ENCODE measurements at regions not wholly inside any gene's neighbourhood (a gene's known extent, or its start where the extent isn't known, plus 50 kb on each side); places are given as distances from the start of the nearest gene placed in this dataset.

DNA sequence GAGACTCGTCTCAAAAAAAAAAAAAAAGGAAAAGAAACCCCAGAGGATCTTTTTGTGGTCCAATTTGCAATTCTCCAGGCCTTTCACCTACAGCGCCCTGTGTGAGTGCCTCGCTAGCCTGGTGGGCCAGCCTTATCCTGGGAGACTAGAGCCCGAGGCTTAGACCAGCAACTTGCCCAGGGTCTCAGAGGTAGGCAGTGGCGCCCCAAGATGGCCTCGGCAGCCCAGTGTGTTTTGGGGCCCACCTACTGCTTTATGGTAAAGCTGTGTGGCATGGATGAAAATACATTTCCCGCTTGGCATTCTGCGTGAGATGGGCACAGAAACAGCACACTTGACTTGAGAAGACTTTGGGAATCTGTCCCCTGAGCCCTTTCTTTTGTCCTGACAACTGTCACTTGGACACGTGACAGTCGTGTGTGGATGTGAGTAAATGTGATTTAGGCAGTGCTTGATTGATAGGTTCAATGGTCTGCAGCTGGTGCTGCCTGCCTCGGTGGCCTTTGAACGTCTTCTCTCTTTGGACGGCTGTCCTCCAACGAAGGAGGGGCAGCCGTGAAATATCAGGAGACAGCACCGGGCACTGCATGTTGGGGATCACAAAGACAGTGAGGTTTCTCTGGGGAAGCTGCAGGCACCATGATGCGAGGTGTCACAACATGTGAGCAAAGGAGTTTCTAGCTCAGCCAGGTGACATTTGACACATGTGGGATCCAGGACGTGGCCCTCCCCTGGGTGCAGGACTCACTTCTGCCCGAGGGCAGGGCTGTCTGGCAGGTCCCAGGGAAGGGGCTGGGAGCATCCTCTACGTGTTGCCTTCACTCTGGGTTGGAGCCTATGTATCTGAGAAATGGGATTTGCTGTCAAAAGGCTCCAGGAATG lies 209.5 kb upstream of the TWIST2 start:
- no peak for DNase-seq

DNA sequence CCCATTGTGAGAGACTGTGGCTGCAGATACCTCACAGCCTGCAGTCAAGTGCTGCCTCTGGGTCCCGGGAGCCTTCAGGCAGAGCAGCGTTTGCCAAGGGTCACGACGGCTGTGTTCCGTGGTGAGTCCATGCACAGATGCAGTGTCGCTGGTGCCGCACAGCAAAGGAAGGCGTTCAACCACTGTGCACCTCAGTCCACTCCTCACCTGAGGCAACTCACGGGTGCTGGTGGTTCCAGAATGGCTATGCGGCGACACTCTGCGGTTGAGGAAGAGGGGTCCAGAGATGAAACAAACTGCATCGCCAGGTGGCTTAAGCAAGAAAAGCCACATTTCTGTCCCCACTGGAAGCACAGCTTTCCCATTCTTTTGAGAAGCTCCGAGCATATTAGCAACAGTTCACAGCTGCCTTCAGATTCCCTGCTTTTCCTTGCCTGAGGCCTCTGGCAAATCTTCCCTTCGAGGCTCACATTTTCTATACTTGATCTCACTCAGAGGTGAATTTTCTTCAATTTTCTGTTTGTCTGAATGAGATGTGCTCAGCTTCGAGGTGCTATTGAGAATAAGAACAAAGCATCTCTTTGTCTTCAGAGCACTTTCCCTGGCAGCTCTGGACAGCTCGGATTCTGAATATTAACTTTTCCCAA lies 208.8 kb upstream of the TWIST2 start:
- no peak for DNase-seq

DNA sequence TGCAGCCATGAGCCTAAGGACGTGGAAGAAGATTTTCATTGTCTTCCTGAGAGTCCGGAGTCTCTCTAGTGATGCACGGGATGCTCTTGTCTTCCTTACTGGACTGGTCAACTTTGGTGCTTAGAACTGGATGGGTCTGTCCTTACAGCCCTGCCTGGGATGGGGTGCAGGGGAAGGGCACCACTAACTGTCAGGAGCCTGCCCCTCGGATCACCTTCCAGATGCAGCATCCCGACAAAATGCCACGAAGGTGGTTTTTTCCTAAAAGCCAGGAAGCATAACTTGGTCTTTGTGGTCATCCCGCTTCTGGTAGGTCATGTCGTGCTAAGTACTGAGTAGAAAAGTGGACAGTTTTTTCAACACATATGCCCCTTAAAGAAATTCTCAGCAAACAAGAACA lies 207.4 kb upstream of the TWIST2 start:
- DNase-seq = no peak

DNA sequence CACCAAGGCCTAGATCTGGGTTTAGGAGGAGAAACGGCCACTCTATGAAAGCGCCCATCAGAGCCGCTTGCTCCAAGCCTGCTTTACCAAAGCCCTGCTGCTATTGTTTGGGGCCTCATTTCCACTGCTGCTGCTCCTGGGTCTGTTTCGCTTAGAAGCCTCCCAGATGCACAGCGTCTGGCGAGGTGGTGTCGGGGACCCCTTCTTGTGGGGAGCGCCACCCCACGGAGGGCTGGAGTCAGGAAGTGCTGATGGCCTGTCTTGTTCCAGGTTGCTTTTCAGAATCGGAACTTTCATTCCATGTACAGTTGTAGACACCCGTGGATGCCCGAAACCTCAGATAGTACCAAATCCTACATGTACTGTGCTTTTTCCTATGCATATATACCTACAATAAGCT lies 204.9 kb upstream of the TWIST2 start:
- DNase-seq = no peak

DNA sequence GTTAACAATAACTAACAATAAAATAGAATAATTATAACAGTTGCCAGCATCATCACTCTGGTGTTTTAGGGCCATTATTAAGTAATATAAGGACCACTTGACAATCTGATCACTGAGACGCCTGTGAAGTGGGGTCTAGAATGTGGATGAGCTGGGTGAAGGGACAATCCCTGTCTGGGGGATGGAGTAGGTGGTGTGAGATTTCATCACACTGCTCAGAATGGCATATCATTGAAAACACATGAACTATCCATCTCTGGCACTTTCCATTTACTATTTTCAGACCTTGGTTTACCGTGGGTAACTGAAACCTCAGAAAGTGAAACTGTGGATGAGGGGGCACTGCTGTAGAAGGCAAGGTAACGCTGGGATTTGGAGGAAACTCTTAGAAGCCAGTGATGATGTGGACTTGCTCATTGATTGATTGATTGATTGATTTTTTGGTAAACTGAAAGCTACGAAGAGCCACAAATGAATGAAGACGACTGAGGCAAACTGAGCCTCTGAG lies 204.4 kb upstream of the TWIST2 start:
- DNase-seq = no peak

DNA sequence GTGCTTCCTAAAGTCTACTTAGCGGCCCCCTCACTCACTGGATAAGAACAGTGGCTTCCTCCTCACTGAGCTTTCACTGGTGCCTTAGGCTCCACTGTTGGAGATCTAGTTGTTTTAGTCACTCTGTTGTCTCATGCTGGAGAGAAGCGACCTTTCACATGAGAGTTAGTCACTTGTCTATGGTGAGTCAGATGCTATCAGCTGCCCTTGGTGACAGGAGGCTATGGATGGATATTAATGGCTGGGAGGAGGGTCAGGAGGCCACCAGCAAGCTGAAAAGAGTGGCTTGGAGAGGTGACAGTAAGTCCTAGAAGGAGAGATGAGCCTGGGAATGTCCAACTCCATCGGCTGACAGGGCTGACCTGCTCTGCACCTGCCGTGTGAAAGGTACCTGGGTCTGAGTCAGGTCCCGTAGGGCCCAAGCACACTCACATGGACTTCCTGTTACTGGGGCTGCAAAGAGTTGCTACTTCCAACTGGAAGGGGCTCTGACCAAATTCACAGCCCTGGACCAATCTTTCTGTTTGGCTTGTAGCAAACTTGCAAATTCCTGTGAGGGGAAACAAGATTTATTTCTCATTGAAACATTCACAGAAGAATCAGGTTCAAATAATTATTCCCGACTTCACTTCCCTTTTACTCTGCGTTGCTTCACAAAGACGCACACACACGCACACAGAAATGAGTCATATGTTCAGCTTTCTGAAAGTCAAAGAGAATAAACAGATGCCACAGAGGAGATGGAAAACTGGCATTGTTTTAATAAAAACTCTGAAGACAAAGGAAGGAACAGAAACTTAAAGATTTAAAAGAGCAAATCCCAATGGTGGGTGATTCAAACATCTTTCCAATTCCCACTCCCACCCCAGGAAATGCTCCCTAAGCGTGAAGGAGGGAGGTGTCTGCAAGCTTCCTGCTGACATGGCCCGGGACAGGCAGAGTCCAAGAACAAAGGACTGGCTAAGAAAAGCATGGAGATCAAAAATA lies 203.5 kb upstream of the TWIST2 start:
- DNase-seq = peak; percentile 82

DNA sequence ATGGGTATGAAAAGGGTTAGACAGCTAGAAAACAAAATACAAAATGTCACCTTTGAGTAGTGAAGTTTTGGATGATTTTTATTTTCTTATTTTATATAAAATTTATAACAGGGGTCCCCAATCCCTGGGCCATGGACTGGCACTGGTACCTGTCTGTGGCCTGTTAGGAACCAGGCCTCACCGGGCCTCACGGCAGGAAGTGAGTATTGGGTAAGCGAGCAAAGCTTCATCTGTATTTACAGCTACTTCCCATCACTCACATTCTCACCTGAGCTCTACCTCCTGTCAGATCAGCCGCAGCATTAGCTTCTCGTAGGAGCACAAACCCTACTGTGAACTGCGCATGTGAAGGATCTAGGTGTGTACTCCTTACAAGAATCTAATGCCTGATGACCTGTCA lies 202.8 kb upstream of the TWIST2 start:
- DNase-seq = no peak

DNA sequence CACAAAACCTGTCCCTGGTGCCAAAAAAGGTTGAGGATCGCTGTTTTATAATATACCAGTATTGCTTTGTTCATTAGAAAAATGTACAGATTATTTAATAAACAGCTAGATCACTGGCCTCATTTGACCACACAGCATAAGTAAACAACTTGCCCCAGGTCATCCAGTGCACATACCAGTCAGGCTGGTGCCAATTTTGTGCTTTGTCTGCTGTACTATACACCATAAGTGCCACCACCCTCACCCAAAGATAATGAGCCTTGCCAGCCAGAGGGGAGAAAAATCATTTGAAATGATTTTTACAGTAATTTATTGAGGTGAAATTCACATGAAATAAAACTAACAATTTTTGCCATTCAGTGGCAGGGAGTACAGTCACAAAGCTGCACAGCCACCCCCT lies 202.2 kb upstream of the TWIST2 start:
- DNase-seq = no peak

DNA sequence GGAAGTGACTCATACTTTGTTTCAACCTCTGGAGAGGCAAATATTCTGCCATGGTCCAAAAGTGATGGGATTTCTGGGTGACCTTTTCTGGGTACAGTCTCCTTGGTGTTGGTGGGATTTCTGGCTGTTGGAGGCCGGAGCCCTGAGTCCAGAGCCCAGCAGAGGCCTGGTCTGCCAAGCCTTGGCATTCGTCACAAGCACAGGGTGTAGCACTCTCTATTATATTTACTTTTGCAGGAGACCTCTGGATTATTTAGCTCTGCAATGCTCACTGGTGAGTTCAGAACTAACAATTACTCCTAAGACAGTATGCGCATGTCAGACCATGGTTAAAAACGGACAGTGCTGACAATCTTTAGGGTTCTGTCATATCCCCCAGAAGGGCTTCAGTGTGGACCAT lies 201.6 kb upstream of the TWIST2 start:
- DNase-seq = no peak

DNA sequence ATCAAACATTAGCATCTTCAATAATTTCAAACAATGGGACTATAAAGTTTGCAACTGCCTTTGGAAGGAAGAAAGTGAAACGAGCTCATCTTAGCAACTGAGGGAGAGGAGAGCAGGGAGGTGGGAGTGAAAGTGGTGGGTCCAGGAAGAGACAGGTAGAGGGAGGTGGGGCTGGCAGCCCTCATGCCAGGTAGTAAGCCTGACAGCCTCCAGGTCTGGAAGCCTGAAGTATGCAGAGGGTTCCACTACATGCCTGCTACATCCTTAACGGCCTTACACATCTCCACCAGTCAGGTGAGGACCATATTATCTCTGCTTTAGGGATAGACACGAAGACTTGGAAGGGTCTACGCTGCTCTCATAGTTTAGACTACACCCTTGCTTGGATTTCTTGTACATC lies 201.1 kb upstream of the TWIST2 start:
- DNase-seq = no peak

DNA sequence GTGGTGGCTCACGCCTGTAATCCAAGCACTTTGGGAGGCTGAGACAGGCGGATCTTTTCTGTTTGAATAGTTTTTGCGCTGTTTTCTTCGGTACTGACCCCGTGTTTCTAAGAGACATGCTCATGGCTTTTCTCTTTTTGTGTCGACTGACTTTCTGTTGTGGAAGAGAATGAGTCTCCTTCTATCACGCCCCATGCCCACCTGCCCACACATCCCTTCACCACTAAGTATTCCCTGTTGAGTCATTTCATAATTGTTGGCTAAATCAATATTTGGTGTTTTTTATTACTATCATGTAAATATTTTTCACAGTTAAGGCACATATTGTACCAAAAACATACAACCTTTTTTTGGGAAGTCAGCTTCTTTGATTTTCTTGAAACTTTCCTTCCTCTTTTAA lies 198.8 kb upstream of the TWIST2 start:
- DNase-seq = no peak

DNA sequence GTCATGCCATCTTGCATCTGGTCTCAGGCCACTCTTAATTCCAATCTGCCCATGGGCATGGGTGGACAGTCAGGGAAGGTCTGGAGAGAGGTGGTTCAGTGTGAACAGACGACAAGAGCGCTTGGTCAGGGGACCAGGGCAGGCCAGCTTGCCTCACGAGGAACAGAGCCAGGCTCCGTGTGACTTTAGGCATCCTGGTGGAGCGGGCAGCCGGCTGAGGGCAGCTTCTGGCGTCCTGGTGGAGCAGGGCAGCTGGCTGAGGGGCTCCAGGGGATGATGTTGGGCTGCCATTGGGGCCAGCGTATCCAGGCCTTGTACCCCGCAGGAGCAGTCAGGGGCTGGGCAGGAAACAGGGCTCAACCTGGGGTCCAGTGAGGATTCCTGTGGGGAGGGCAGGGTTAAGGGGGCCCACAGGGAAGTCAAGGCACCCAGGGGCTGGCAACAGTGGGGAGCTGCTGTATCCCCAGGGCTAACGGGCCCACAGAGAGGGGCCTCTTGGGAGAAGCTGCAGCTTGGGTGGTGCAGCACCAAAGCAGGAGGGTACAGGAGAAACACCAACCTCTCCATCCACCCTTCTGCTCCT lies 197.9 kb upstream of the TWIST2 start:
- DNase-seq = no peak

DNA sequence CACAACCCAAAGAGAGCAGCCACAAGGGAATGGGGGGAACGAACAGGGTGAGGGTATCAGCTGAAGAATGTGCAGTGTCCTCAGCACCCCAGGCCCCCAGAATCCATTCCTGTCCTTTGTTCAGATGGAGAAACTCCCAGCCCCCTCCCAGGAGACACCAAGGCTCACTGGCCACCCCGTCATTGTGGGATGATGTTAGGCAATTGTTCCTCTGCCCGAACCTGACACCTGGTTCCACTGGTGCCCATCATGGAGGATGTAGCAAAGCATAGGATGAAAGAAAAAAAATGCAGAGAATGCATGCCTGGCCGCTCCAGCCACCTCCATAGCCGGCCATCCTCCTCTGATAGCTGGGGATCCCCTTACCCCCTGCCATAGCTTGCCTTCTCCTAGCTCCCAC lies 197.3 kb upstream of the TWIST2 start:
- no peak for DNase-seq

DNA sequence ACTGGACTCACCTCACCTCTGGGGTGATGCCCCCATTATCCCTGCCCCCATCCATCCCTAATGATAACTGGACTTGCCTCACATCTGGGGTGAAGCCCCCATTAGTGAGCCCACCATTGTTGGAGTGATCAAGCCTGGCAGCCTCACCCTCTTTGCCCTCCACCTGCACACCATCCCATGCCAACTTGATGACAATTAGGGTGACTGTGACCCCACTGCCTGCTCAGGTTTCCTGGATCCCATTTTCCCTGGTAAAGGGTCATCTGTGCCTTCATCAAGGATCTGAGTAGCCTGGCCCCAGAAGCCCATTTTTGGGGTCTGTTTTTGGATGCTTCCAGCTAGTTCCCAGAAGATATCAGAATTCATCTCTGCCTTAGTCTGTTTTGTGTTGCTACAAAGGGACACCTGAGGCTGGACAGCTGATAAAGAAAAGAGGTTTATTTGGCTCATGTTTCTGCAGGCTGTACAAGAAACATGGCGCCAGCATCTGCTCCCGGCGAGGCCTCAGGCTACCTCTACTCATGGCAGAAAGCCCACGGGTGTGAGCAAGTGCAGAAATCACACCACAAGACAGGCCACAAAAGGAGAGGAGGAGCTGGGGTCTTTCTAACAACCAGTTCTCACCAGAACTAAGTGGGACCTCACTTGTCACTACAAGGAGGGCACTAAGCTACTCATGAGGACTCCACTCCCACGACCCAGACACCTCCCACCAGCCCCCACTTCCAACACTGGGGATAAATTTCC lies 196.4 kb upstream of the TWIST2 start:
- DNase-seq = no peak

DNA sequence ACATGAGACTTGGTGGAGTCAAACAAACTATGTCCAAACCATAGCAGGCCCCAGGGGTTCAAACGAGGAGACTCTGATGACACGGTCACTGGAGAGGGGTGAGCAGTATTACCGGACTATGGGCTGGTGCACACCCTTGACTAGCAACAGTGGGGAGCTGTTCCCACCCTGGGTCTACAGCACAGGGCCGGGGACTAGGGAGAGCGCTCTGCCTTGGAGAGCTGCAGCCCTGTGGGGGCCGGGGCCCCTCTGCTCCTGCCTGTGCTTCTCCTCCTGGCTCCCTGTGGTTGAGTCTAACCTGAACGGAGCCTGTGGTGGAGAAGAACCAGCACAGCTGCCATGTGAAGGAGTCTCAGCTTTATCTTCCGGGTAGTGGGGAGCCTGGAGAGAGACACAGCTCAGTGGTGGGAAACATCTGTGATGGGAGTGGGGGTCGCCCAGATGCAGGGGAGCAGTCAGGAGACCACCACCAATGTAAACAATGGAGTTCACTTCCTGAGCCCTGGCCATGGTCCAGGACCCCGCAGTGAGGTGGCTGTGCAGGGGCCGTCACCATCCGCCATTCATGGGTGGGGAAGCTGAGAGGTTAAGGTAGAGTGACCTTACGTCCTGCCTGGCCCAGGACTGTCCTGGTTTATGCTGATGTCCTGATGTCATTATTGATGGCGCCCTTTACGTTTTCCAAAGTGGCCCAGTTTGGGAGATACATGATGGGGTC lies 195.7 kb upstream of the TWIST2 start:
- no peak for DNase-seq

DNA sequence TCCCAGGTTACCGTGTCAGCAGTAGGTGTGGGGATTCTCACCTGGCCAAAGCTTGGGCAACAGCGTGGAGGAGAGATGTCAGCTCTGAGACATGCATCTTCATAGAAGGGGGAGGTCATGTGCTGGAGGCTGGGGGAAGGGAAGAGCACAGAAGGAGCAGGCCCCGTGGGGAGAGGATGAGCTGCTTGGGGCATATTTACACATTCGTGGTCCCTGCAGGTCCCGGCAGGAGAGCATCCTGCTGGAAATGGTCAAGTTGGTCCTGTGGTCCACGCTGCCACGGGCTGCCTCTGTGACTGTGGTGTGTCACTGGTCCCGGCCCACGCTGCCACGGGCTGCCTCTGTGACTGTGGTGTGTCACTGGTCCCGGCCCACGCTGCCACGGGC lies 195.1 kb upstream of the TWIST2 start:
- DNase-seq = no peak

DNA sequence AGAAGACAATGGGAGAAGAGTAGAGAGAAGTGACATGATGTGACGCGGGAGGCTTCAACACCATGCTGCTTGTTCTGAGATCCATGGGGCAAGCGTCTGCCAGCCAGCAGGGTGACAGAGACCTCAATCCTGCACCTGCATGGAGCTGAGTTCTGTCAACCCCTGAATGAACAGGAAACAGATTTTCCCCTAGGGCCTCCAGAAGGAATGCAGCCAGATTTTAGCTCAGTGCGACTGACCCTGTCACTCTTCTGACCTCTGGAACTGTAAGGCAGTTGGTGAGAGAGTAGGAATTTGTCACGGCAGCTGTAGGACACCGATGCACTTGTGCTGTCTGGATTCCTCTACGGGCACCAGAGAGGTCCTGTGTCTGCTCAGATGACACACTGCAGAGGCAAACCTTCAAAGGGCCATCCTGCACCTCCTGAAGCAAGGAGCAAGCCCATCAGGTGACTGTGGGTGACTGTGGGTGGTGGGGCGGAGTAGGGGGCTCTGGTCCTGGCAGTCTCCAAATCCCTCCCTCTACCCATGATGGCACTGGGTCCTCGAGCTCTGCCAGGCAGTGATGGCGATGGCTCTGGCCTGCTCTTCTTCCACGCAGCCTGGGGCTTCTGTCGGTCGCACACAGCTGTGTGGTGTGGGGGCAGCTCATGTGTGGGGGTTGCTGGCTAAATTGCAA lies 194.3 kb upstream of the TWIST2 start:
- no peak for DNase-seq

DNA sequence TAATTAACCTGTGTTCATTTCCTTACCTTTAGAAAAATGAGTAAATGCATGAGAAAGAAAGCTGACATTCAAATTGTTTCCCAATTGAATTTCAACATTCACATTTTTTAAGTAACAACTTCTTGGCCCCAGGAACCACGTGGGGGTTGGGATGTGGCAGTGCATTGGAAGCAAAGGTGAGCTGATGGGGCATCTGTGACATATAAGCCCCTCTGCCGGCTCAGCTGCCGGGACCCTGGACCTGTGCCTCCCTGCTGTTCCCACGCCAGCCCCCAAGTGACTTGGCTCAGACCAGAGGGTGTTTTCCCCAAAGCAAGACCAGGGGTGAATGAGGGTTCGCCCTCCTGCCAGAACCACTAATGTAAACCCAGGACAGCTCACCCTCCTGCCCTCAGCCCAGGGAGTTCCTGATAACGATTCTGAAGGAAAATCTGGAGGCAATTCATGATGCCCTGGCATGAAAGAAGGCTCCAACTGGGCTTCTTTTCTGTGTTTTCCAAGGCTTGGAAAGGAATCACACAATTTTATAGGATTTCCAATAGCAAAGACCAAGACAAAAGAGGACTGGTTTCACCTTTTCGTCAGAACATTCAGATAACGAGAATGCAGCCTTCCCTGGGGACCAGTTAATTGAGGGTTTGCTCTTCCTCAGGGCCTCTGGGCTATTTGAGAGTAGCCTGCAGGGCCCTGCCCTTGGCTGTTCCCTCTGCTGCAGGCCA lies 193.2 kb upstream of the TWIST2 start:
- no peak for DNase-seq

DNA sequence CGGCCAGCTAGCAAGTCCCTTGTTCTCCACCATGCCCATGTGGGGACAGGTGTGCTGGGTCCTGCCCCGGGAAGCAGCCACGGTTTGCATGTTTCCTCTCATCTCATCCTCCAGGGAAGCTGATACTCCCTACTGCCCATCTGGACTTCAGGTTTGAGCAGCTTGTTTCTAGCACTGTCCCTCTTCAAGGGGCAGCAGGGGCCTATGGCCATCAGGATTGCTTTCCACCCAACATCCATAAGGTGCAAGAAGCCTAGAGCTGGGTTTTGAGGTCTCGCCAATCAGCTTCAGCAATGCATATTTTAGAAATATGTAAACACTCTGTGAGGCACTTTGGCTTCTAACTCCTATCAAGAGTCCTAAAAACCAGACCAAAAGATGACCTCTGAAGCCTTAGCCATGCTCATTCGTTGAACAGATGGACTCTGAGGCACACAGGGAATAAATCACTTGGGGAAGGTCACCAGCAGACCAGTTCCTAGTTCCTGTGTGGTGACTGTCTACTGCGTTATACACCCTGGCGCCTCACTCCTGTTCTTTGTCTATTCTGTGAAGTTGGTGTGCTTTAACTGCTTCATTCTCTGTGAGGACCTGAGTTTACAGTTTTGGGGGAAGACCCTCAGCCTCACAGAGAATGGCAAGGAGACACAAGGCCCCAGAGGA lies 192.6 kb upstream of the TWIST2 start:
- DNase-seq = no peak

Data from fibroblast of skin of abdomen (primary cell).